Neural progenitor cell (in vitro differentiated cells): ENCODE measurements at regions not wholly inside any gene's neighbourhood (a gene's known extent, or its start where the extent isn't known, plus 50 kb on each side); places are given as distances from the start of the nearest gene placed in this dataset.

Experiments
- EZH2 ChIP-seq: fragments of 200-600 bp; sonication (generic); IDR thresholded peaks from 2 replicates; pipeline ENCODE4 v1.6.1; 2017; ENCODE audit warnings: antibody characterized with exemption, mild to moderate bottlenecking, moderate library complexity
- EZH2phosphoT487 ChIP-seq: fragments of 200-600 bp; sonication (generic); IDR thresholded peaks from 2 replicates; pipeline ENCODE4 v1.6.1; 2017; ENCODE audit warnings: antibody characterized with exemption
- TF ChIP-seq, protein P1 (sequence below): fragments of 200-600 bp; sonication (generic); IDR thresholded peaks from 2 replicates; pipeline ENCODE4 v1.5.1; 2017; ENCODE audit warnings: antibody characterized with exemption, mild to moderate bottlenecking

DNA sequence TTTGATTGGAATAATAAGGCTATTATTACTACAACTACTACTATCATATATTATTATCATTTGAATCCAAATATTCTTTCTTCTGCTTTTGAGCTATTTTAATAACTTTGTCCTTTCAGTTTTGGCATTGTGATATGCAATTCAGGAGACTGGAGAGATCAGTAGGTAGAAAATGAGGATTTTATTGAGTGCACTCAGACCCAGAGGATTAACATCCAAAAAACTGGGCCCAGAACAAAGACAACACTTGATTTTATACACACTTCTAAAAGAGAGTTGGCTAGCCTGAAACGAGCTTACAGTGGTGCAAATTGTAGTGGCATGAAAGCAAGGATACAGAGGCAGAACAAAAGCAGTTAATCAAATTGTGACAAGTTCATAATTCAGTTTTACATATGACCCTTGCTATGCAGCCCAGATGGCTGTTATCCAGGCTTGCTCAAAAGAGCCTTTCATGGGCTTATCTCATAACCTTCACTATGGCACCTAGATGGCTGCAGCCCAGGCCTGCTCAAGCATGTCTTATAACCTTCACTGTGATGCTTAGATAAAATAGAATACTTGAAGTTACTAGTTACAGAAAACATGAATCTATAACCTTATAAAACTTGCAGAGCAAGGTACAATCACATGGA lies 796.3 kb upstream of the RAG2 start:
- TF ChIP-seq EZH2phosphoT487: no peak
- TF ChIP-seq, protein P1, sequence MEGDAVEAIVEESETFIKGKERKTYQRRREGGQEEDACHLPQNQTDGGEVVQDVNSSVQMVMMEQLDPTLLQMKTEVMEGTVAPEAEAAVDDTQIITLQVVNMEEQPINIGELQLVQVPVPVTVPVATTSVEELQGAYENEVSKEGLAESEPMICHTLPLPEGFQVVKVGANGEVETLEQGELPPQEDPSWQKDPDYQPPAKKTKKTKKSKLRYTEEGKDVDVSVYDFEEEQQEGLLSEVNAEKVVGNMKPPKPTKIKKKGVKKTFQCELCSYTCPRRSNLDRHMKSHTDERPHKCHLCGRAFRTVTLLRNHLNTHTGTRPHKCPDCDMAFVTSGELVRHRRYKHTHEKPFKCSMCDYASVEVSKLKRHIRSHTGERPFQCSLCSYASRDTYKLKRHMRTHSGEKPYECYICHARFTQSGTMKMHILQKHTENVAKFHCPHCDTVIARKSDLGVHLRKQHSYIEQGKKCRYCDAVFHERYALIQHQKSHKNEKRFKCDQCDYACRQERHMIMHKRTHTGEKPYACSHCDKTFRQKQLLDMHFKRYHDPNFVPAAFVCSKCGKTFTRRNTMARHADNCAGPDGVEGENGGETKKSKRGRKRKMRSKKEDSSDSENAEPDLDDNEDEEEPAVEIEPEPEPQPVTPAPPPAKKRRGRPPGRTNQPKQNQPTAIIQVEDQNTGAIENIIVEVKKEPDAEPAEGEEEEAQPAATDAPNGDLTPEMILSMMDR: no peak
- no peak for TF ChIP-seq EZH2
